ENCODE measurements at regions not wholly inside any gene's neighbourhood (a gene's known extent, or its start where the extent isn't known, plus 50 kb on each side); places are given as distances from the start of the nearest gene placed in this dataset.

- no peak overlapping the region for H3K4me3 ChIP-seq (ENCODE audit: low read depth, low read length)
- H3K27ac ChIP-seq (ENCODE audit: low read depth), result no peak overlapping the region
- DNase-seq (ENCODE audit: extremely low spot score), result no peak
- WGBS, result 56% methylated on average over 6 of the region's 6 CpGs
- H3K36me3 ChIP-seq (ENCODE audit: insufficient read depth), result no peaks in the 10 kb centered on the region
- no peaks in the 10 kb centered on the region for H3K4me1 ChIP-seq (ENCODE audit: insufficient read depth)
Observed at GRCh38 chr5:175261037-175261436, 182.9 kb downstream of the DRD1 start.

- Histone ChIP-seq H3K4me1 (ENCODE audit: insufficient read depth) (no peaks in the 10 kb centered on the region), H3K4me3 (ENCODE audit: low read depth, low read length) (no peak overlapping the region), H3K36me3 (ENCODE audit: insufficient read depth) (no peaks in the 10 kb centered on the region), H3K27ac (ENCODE audit: low read depth) (no peak overlapping the region)
- 92% methylated on average over 1 of the region's 1 CpG for WGBS
- DNase-seq (ENCODE audit: extremely low spot score), result no peak
Observed at GRCh38 chr5:175257847-175258194, 186.2 kb downstream of the DRD1 start.

GRCh38 chr5:175257128-175257846, 186.7 kb downstream of the DRD1 start:
- 76% methylated on average over 4 of the region's 4 CpGs for WGBS
- no peak for DNase-seq (ENCODE audit: extremely low spot score)
- no peaks in the 10 kb centered on the region for H3K4me1 ChIP-seq (ENCODE audit: insufficient read depth)

GRCh38 chr5:175254155-175254554, 189.8 kb downstream of the DRD1 start:
- Histone ChIP-seq H3K4me3 (ENCODE audit: low read depth, low read length) (no peak overlapping the region), H3K27ac (ENCODE audit: low read depth) (peak overlapping the region; percentile 73), H3K4me1 (ENCODE audit: insufficient read depth) (no peaks in the 10 kb centered on the region), H3K36me3 (ENCODE audit: insufficient read depth) (no peaks in the 10 kb centered on the region)
- 19% methylated on average over 1 of the region's 1 CpG for WGBS
- no peak for DNase-seq (ENCODE audit: extremely low spot score)

More at GRCh38 chr5:175257128-175257846, 186.7 kb downstream of the DRD1 start:
- Histone ChIP-seq H3K36me3 (ENCODE audit: insufficient read depth) (no peaks in the 10 kb centered on the region), H3K4me3 (ENCODE audit: low read depth, low read length) (no peak overlapping the region), H3K27ac (ENCODE audit: low read depth) (no peak overlapping the region)

GRCh38 chr5:175253597-175253996, 190.4 kb downstream of the DRD1 start:
- no peaks in the 10 kb centered on the region for H3K4me1 ChIP-seq (ENCODE audit: insufficient read depth)
- no peak for DNase-seq (ENCODE audit: extremely low spot score)
- peak overlapping the region; percentile 73 for H3K27ac ChIP-seq (ENCODE audit: low read depth)
- WGBS, result 61% methylated on average over 8 of the region's 8 CpGs
- H3K4me3 ChIP-seq (ENCODE audit: low read depth, low read length), result no peak overlapping the region
- H3K36me3 ChIP-seq (ENCODE audit: insufficient read depth), result no peaks in the 10 kb centered on the region

GRCh38 chr5:175252234-175252805, 191.7 kb downstream of the DRD1 start:
- H3K4me3 ChIP-seq (ENCODE audit: low read depth, low read length), result no peak overlapping the region
- H3K4me1 ChIP-seq (ENCODE audit: insufficient read depth), result no peaks in the 10 kb centered on the region
- no peak for DNase-seq (ENCODE audit: extremely low spot score)
- 93% methylated on average over 4 of the region's 4 CpGs for WGBS
- H3K36me3 ChIP-seq (ENCODE audit: insufficient read depth), result no peaks in the 10 kb centered on the region
- H3K27ac ChIP-seq (ENCODE audit: low read depth), result no peak overlapping the region

GRCh38 chr5:175250426-175250825, 193.6 kb downstream of the DRD1 start:
- Histone ChIP-seq H3K4me1 (ENCODE audit: insufficient read depth) (no peaks in the 10 kb centered on the region), H3K27ac (ENCODE audit: low read depth) (no peak overlapping the region), H3K4me3 (ENCODE audit: low read depth, low read length) (no peak overlapping the region), H3K36me3 (ENCODE audit: insufficient read depth) (no peaks in the 10 kb centered on the region)
- DNase-seq (ENCODE audit: extremely low spot score), result no peak
- 84% methylated on average over 4 of the region's 4 CpGs for WGBS

- Histone ChIP-seq H3K27ac (ENCODE audit: low read depth) (no peak overlapping the region), H3K36me3 (ENCODE audit: insufficient read depth) (no peaks in the 10 kb centered on the region), H3K4me3 (ENCODE audit: low read depth, low read length) (no peak overlapping the region), H3K4me1 (ENCODE audit: insufficient read depth) (no peaks in the 10 kb centered on the region)
- whole genome bisulfite sequencing, result 81% methylated on average over 6 of the region's 6 CpGs
- DNase-seq (ENCODE audit: extremely low spot score), result no peak
Observed at GRCh38 chr5:175248416-175248905, 195.5 kb downstream of the DRD1 start.

GRCh38 chr5:175246889-175247520, 197.0 kb downstream of the DRD1 start:
- DNase-seq (ENCODE audit: extremely low spot score), result peak; percentile 17
- H3K27ac ChIP-seq (ENCODE audit: low read depth), result no peak overlapping the region
- no peaks in the 10 kb centered on the region for H3K4me1 ChIP-seq (ENCODE audit: insufficient read depth)
- WGBS, result 16% methylated on average over 4 of the region's 4 CpGs
- H3K4me3 ChIP-seq (ENCODE audit: low read depth, low read length), result no peak overlapping the region
- H3K36me3 ChIP-seq (ENCODE audit: insufficient read depth), result no peaks in the 10 kb centered on the region

- peak overlapping the region; percentile 62 for H3K27ac ChIP-seq (ENCODE audit: low read depth)
- WGBS, result 36% methylated on average over 8 of the region's 8 CpGs
Observed at GRCh38 chr5:175246242-175246888, 197.6 kb downstream of the DRD1 start.

GRCh38 chr5:175243441-175243840, 200.5 kb downstream of the DRD1 start:
- 95% methylated on average over 6 of the region's 6 CpGs for WGBS
- H3K4me3 ChIP-seq (ENCODE audit: low read depth, low read length), result no peak overlapping the region
- no peak for DNase-seq (ENCODE audit: extremely low spot score)
- no peaks in the 10 kb centered on the region for H3K4me1 ChIP-seq (ENCODE audit: insufficient read depth)
- H3K36me3 ChIP-seq (ENCODE audit: insufficient read depth), result no peaks in the 10 kb centered on the region
- H3K27ac ChIP-seq (ENCODE audit: low read depth), result no peak overlapping the region

More at GRCh38 chr5:175246242-175246888, 197.6 kb downstream of the DRD1 start:
- Histone ChIP-seq H3K4me1 (ENCODE audit: insufficient read depth) (no peaks in the 10 kb centered on the region), H3K36me3 (ENCODE audit: insufficient read depth) (no peaks in the 10 kb centered on the region), H3K4me3 (ENCODE audit: low read depth, low read length) (no peak overlapping the region)
- no peak for DNase-seq (ENCODE audit: extremely low spot score)

- Histone ChIP-seq H3K4me1 (ENCODE audit: insufficient read depth) (no peaks in the 10 kb centered on the region), H3K4me3 (ENCODE audit: low read depth, low read length) (no peak overlapping the region), H3K27ac (ENCODE audit: low read depth) (no peak overlapping the region), H3K36me3 (ENCODE audit: insufficient read depth) (no peaks in the 10 kb centered on the region)
- 89% methylated on average over 5 of the region's 5 CpGs for WGBS
- DNase-seq (ENCODE audit: extremely low spot score), result no peak
Observed at GRCh38 chr5:175242207-175242606, 201.8 kb downstream of the DRD1 start.

- Histone ChIP-seq H3K4me1 (ENCODE audit: insufficient read depth) (no peaks in the 10 kb centered on the region), H3K4me3 (ENCODE audit: low read depth, low read length) (no peak overlapping the region), H3K27ac (ENCODE audit: low read depth) (no peak overlapping the region), H3K36me3 (ENCODE audit: insufficient read depth) (no peaks in the 10 kb centered on the region)
- 84% methylated on average over 5 of the region's 5 CpGs for WGBS
- DNase-seq (ENCODE audit: extremely low spot score), result no peak
Observed at GRCh38 chr5:175238326-175238725, 205.7 kb downstream of the DRD1 start.

- Histone ChIP-seq H3K36me3 (ENCODE audit: insufficient read depth) (no peaks in the 10 kb centered on the region), H3K4me1 (ENCODE audit: insufficient read depth) (no peaks in the 10 kb centered on the region), H3K27ac (ENCODE audit: low read depth) (no peak overlapping the region), H3K4me3 (ENCODE audit: low read depth, low read length) (no peak overlapping the region)
- DNase-seq (ENCODE audit: extremely low spot score), result no peak
- 80% methylated on average over 6 of the region's 6 CpGs for WGBS
Observed at GRCh38 chr5:175236176-175236575, 207.8 kb downstream of the DRD1 start.

All from urinary bladder (tissue), 3 donors.